Loucy (cell line): ENCODE measurements at regions not wholly inside any gene's neighbourhood (a gene's known extent, or its start where the extent isn't known, plus 50 kb on each side); places are given as distances from the start of the nearest gene placed in this dataset.

Source experiments
- EZH2phosphoT487 ChIP-seq: fragments of 200-600 bp; IDR thresholded peaks from 2 replicates; pipeline ENCODE4 v1.6.1; 2018; ENCODE audit warnings: antibody characterized with exemption, mild to moderate bottlenecking, moderate library complexity, borderline replicate concordance
- TF ChIP-seq, protein P1 (sequence below): fragments of 200-600 bp; sonication (generic); conservative IDR thresholded peaks from 2 replicates; pipeline ENCODE4 v1.5.1; 2014; ENCODE audit warnings: mild to moderate bottlenecking, antibody characterized with exemption, low read length

DNA sequence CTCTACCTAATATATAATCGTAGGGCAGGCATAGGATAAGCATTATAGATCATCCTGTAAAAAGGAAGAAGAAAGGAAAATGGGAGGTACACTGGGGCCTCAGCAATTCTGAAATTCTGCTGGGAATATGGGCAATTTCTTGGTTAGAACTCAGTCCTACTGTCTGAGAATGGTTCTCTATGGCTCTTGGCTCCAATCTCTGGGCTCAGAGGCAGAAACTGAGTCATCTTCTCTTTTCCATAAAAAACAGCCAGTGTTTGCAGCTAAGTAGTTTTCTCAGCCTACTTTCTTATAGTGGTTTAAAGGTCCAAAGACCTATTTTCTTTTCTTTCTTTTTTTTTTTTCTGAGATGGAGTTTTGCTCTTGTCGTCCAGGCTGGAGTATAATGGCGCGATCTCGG lies 135.8 kb upstream of the ZBED5 start:
- TF ChIP-seq, protein P1, sequence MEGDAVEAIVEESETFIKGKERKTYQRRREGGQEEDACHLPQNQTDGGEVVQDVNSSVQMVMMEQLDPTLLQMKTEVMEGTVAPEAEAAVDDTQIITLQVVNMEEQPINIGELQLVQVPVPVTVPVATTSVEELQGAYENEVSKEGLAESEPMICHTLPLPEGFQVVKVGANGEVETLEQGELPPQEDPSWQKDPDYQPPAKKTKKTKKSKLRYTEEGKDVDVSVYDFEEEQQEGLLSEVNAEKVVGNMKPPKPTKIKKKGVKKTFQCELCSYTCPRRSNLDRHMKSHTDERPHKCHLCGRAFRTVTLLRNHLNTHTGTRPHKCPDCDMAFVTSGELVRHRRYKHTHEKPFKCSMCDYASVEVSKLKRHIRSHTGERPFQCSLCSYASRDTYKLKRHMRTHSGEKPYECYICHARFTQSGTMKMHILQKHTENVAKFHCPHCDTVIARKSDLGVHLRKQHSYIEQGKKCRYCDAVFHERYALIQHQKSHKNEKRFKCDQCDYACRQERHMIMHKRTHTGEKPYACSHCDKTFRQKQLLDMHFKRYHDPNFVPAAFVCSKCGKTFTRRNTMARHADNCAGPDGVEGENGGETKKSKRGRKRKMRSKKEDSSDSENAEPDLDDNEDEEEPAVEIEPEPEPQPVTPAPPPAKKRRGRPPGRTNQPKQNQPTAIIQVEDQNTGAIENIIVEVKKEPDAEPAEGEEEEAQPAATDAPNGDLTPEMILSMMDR = no peak
- TF ChIP-seq EZH2phosphoT487 = no peak
